HPDE6-E6E7 (cell line): ENCODE measurements at regions not wholly inside any gene's neighbourhood (a gene's known extent, or its start where the extent isn't known, plus 50 kb on each side); places are given as distances from the start of the nearest gene placed in this dataset.

Experiments used
- DNase-seq: peaks from one replicate; pipeline ENCODE4 v3.0.0; 2011; ENCODE audit warnings: missing footprints; ENCODE audit errors: extremely low spot score

DNA sequence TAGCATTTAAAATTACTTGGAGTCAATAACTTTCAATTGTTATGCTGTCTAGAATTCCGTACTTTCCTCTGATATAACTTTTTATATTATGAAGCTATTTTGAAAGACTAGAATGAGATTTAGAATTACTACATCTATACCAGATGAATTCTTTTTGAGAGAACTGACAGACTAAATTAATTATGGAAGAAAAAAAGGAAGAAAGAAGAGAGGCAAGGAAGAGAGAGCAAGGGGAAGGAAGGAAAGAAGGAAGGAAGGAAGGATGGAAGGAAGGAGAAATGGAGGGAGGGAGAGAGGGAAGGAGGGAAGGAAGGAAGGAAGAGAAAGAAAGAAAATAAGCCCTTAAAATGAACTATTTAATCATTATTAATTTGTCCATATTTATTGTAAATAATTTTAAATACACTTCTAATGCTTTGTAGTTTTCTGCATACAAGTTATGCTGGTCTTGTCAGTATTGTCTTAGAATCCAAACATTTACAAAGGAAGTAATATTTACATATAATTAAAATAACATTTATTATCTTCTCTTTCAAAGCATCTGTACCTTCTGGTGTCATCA is 280.4 kb upstream of the HSF2 start:
- no peak for DNase-seq

DNA sequence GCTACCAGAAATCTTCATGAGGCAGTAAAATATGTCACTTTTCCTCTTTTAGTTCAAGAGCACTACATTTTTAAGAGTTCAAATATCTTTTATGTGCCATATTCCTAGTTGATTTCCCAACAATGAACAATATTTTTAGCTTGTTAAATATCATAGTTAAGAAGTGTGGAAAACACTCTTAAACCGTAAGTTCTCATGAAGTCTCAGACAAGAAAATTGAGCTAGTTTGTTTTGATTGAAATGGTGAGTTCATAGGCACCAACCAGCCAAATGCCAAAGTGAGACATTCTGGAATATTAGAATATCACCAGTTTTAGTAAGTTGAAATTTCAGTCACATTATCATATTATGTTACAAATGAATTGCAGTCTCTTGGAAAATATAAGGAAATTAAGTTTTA is 277.2 kb upstream of the HSF2 start:
- no peak for DNase-seq

DNA sequence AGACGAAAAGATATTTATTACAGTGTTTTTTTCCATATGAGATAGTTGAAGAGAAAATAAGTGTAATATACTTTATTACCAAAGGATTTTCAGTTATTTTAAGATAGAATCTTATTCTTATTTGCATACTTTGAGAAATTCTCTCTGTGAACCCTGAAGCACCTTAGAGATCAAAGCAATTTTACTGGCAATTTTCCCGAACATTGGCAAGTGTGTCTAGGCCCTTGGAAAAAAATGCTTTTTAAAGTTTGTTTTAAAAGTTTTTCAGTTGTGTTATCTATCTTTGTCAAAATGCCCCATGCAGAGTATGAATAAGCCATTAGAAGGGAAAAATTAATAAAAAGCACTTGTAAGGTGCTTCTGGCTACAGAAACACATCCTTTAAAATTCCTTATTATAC is 276.8 kb upstream of the HSF2 start:
- DNase-seq = no peak

DNA sequence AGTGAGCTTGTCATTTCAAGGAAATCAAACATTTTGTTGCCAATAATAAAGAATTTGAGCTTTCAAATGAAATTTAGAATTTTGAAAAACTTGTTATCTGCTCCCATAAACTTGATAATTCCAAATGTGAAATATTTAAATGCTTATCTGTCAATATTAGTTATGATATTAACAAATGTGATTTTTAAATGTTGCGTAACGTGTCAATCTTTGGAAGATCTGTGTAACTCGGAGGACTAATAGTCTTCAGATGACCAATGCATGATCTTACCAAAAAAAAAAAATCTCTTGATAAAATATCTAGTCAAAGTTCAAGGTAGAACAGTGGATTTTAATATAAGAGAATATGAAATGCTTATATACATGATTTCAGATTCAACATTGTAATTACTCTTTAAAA is 274.5 kb upstream of the HSF2 start:
- no peak for DNase-seq

DNA sequence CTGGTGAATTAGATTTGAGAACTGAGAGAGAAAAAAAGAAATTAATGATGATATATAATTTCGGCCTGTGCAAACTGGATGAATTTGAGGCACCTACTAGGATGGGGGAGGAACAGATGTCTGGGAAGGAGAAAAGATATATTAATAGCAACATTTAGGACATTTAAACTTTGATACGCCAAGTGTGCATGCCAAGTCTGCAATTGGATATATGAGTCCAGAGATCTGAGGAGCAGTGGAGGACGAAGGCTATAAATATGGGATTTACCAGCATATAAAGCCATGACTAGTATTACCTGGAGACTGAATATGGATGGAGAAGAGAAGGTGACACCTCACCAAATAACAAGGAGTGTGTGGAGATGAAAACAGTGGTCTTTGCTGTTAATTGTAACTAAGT is 272.6 kb upstream of the HSF2 start:
- no peak for DNase-seq

DNA sequence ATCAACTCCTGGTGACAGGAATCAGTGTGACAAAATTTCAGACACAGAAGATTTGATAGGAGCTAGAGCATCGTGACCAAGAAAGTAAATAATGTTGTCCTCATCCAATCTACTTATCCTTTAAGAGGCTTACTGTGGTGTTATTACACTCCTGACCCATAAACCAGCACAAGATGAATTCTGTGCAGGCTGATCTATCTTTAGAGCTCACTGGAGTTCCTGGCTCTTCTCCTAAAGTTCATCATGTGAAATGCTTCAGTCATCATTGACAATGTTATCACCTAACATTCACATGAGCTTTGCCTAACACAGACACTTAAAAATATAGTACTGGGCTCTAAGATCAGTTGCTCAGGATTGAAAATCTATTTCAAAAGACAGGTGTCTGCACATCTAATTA is 271.0 kb upstream of the HSF2 start:
- no peak for DNase-seq

DNA sequence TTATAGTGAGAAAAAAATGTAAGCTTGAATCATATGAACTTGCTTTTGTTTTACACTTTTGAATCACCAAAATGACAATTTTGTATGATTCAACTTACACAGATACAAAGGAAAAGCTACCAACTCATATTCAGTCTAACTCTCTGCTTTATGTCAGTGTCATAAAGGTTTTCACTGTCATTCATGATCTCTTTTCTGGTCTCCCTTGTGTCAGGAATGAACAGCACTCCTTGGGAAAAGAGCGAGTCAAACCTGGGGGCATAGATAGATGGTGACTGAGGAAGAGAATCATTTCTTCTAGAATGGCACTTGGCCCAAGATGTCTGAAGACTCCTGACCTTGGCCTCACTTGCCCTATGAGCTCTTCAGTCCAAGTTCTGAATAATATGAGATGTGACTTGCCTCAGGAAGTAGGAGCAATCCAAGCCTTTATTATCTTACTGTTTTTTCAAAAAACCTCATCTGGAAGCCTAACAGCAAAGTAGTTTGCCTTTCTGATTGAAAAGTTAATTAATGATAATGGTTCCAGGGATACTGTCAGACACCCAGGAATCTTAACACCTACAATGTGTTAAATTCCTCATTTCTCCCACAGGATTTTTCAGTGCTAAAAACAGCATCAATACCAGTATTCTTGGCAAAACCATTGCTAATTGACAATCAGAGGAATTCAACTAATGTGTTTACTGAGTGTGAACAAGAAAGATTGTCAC is 270.0 kb upstream of the HSF2 start:
- no peak for DNase-seq

DNA sequence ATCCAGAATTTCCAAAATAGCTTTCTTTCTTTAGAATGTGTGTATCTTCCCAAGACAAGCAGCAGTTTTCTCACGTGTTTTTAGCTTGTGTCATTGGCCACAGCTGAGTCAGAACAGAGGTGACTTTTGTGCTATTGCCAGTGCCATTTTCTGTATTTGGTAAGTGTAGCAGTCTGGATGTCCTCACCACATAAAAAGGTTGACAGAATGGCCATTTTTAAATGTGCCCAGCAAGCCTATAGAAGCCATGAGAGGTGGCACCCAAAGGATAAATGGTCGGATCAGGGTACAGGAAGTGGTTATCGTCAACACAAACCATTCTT is 269.5 kb upstream of the HSF2 start:
- no peak for DNase-seq

GRCh38 chr6:122130518-122130917 is 268.9 kb upstream of the HSF2 start:
- no peak for DNase-seq

DNA sequence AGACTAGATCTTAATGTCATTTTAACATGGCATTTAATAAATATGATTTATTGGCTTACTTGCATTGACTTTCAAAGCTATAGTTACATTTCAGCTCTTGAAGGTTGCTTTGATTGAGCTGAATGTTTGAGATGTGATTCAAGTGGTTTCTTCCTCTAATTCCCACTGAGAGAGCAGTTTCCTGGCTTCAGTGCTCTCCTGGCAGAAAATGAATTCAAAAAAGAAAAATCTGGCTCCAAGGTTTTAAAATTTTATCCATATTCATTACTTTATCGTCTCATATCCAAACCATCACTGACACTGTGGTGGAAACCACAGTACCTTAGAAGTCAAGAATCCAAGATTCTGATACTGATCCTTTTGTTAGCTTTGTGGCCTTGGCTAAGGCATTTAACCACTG is 263.1 kb upstream of the HSF2 start:
- no peak for DNase-seq

DNA sequence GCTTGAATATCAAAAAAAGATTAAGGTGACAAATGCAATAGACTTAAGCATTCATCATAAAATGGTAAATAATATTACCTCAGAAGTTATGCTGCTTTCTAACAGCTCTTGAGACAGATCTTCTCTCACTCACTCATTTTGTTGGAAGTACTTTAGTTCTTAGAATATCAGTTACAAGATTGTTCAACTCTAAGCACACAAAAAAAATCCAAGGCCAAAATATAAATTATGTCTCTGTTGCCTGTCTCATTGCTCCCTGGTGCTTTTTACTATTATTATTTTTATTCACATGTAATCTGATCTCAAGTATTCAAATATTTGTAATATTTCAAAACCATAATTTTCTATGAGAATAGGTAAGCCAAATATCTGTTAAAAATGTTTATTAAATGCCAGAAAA is 259.4 kb upstream of the HSF2 start:
- DNase-seq = no peak

GRCh38 chr6:122141246-122141645 is 258.2 kb upstream of the HSF2 start:
- DNase-seq = no peak

DNA sequence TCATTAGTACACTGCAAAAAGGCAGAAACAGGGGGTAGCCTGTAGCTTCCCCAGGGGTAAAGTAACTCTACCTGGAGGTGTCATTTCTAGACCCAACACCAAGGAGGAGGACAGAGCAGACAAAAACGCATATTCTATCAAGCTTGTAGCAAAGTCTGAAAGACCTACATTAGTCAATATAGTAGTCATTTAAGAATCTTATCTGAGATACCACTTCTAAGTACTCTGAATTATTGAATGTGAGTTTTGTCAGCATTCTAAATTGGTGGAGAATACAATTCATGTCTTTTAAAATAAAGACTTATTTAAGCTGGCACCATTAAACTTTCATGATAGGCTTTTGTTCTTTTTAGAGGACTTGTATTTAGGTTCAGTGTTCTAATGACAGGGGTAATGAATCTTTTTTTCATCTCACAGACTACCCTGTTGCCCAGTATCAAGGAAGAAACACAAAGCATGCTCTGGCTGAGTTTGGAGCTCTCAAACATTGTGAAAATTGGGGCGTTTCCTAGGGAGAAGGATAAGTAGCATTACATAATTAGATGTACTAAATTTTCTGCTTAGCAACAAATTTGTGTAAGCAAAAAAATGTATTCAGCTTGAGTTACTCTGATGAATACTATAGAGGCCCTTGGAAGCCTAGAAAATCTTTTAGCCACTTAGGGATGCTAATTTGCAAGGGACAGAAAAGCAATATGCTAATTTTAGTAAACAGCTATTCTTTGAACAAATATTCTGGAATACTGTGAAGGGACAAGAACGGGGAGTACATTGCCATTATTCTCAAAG is 255.4 kb upstream of the HSF2 start:
- DNase-seq = no peak

DNA sequence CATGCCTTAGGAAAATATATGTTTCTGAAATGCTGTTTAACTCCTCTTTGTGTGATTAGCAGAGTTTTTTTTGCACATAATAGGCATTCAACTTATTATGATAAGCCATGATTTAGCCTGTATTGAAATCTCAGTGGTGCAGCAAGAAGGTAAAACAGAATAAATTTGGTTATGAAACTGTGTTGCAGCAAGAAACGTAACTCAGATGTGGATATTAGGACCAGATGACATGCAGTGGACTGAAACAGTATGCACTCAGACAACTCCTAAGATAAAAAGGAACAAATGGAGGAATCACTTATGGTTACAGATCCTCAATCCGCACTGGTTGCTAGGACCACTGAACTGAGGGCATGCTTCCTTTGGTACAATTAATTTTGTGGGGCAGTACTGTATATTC is 254.2 kb upstream of the HSF2 start:
- no peak for DNase-seq

DNA sequence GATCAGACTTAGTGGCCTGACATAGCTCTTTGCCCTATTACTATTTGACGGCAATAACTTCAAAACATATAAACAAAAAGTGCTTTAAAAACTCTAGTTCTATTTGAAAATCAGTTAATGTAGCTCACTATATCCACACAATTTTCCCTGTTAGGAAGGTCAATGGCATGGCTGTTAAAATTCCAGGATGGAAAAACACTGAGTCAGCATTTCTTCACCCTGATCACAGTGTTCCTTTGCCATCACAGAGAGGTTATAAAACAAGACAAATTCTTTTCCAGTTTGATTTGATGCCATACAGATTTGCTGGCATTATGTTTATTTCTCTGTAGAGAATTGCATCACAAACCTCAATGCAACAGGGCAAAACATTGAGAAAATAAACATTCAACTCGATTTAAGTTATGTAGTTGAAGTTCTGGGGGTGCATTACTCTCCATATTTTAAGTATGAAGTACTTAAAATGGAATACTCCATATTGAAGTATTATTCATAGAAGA is 253.7 kb upstream of the HSF2 start:
- no peak for DNase-seq

GRCh38 chr6:122147291-122147690 is 252.2 kb upstream of the HSF2 start:
- DNase-seq = no peak

DNA sequence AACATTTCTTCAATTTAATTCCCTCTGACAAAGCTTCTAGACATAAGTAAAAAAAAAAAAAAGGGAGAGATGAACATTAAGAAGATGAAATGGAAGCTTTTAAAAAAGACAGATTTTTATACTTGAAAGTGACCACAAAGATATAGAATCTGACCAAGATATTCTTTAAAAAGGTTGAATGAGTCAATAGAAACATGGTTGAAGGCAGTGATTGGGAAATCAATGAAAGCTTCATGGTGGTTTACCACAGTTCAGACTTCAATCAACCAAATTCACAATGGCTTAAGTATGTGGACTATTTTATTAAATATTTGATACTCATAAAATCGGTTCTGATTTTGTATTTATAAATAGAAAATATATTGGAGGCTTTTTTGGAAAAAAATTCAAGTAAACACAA is 248.4 kb upstream of the HSF2 start:
- DNase-seq = no peak

- no peak for DNase-seq
Observed at GRCh38 chr6:122151763-122152162, 247.7 kb upstream of the HSF2 start.

DNA sequence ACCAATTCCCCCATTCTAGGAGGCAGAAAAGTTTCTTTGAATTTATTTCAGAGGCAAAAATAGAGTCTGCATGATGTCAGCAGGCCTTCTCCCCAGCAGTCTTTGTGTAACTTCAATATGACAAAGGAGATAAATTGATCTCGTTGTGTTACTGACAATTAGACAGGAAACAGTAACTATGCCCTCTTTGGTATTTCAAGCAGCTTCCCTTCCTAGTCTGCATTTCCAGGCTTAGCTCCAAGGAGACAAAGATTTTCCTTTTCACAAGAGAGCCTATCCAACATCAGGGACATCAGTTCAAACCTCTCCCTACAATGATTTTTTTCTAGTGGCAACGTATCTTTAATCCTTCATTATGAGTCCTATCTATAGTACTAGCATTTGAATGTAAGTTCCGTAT is 245.9 kb upstream of the HSF2 start:
- no peak for DNase-seq

DNA sequence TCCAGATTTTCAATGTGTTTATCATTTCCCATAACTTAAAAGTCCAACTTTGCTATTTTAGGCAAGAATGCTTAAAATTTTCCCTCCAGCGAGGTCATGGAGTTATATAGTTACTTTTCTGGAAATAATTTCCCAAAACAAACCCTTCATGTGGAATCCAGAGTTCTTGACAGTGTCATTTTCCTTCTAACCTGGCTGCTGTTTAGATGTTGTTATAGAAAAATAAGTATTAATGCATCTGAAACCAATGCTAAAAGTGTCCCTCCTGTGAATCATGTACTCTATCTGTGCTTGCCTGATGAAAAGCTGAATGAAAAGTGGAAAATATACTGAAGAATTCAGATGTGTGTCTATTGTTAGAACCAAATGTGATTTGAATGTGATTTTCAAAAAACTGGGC is 245.3 kb upstream of the HSF2 start:
- DNase-seq = no peak

- DNase-seq = no peak
Observed at GRCh38 chr6:122154912-122155575, 244.4 kb upstream of the HSF2 start.

DNA sequence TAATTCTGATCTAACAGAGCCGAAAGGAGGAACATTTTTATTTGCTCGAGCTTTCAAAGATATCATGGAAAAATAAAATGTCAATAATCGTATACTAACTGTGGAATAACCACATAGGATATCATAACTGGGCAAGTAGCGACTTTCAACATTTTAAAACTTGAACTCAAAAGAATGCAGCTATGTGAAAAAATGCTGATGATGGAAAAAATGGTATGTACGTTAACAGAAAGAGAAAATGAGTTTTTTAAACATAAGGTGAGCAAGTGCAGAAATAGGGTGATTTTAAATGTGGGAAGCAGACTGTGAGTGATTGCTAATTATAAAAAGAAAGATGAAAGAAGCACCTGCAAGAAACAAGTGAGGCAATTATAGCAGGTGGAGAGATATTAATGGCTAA is 238.3 kb upstream of the HSF2 start:
- no peak for DNase-seq

- DNase-seq = no peak
Observed at GRCh38 chr6:122165014-122165413, 234.4 kb upstream of the HSF2 start.
